ENCODE measurements at regions not wholly inside any gene's neighbourhood (a gene's known extent, or its start where the extent isn't known, plus 50 kb on each side); places are given as distances from the start of the nearest gene placed in this dataset.

GRCh38 chr9:8262625-8263622 is 463.3 kb upstream of the DMAC1 start:
- H3K4me3 ChIP-seq: no peak overlapping the region
- TF ChIP-seq CTCF (IDR thresholded peaks at IDR 0.05): no peak
- no peak for TF ChIP-seq POLR2A (IDR thresholded peaks at IDR 0.05)
- H3K27ac ChIP-seq: no peak overlapping the region
- no peaks in the 10 kb centered on the region for H3K9me3 ChIP-seq (replicated peaks in 1 of 3)
- H3K36me3 ChIP-seq (replicated peaks in 1 of 2): no peaks in the 10 kb centered on the region
- no peaks in the 10 kb centered on the region for H3K4me1 ChIP-seq (replicated peaks in 1 of 2)
- no peak for DNase-seq
- no peaks in the 10 kb centered on the region for H3K27me3 ChIP-seq
- intact Hi-C loops (cut with DNase I): no loop called here
- 59 to 65% (median 60%) methylated on average over 6 of the region's 6 CpGs for WGBS, 4 donors

- 73 to 87% (median 78%) methylated on average over 3 of the region's 3 CpGs for WGBS, 4 donors
- Histone ChIP-seq H3K36me3 (replicated peaks in 1 of 2) (no peaks in the 10 kb centered on the region), H3K4me3 (no peak overlapping the region), H3K4me1 (replicated peaks in 1 of 2) (no peaks in the 10 kb centered on the region), H3K9me3 (replicated peaks in 1 of 3) (no peaks in the 10 kb centered on the region), H3K27ac (no peak overlapping the region), H3K27me3 (no peaks in the 10 kb centered on the region)
- TF ChIP-seq CTCF (IDR thresholded peaks at IDR 0.05) (no peak), POLR2A (IDR thresholded peaks at IDR 0.05) (no peak)
- no peak for DNase-seq
- intact Hi-C loops (cut with DNase I): no loop called here
Observed at GRCh38 chr9:8261737-8262136, 462.2 kb upstream of the DMAC1 start.

- WGBS, 4 donors: 83 to 92% (median 86%) methylated on average over 4 of the region's 4 CpGs
- TF ChIP-seq POLR2A (IDR thresholded peaks at IDR 0.05): no peak
- TF ChIP-seq CTCF (IDR thresholded peaks at IDR 0.05): no peak
- DNase-seq: no peak
- no peaks in the 10 kb centered on the region for H3K36me3 ChIP-seq (replicated peaks in 1 of 2)
- H3K27ac ChIP-seq: no peak overlapping the region
- no peaks in the 10 kb centered on the region for H3K27me3 ChIP-seq
- H3K9me3 ChIP-seq (replicated peaks in 1 of 3): no peaks in the 10 kb centered on the region
- no peaks in the 10 kb centered on the region for H3K4me1 ChIP-seq (replicated peaks in 1 of 2)
- H3K4me3 ChIP-seq: no peak overlapping the region
- intact Hi-C loops (cut with DNase I): no loop called here
Observed at GRCh38 chr9:8259028-8259427, 459.4 kb upstream of the DMAC1 start.

GRCh38 chr9:8256880-8257279 is 457.3 kb upstream of the DMAC1 start:
- no peaks in the 10 kb centered on the region for H3K9me3 ChIP-seq (replicated peaks in 1 of 3)
- WGBS, 4 donors: 64 to 85% (median 72%) methylated on average over 2 of the region's 2 CpGs
- no peaks in the 10 kb centered on the region for H3K36me3 ChIP-seq (replicated peaks in 1 of 2)
- H3K4me3 ChIP-seq: no peak overlapping the region
- intact Hi-C loops (cut with DNase I): no loop called here
- no peaks in the 10 kb centered on the region for H3K27me3 ChIP-seq
- H3K27ac ChIP-seq: no peak overlapping the region
- no peak for DNase-seq
- no peak for TF ChIP-seq CTCF (IDR thresholded peaks at IDR 0.05)
- TF ChIP-seq POLR2A (IDR thresholded peaks at IDR 0.05): no peak
- no peaks in the 10 kb centered on the region for H3K4me1 ChIP-seq (replicated peaks in 1 of 2)

Data from adrenal gland (tissue), 9 donors.